ENCODE measurements at regions not wholly inside any gene's neighbourhood (a gene's known extent, or its start where the extent isn't known, plus 50 kb on each side); places are given as distances from the start of the nearest gene placed in this dataset.

- no peak for DNase-seq
Measured at GRCh38 chr10:78520737-78521430, 487.2 kb downstream of the RPS24 start.

- DNase-seq, result no peak
Measured at GRCh38 chr10:78523453-78523852, 489.8 kb downstream of the RPS24 start.

GRCh38 chr10:78524342-78524741, 490.7 kb downstream of the RPS24 start:
- DNase-seq, result no peak

GRCh38 chr10:78524941-78525340, 491.3 kb downstream of the RPS24 start:
- DNase-seq, result no peak

- no peak for DNase-seq
Measured at GRCh38 chr10:78526347-78526746, 492.7 kb downstream of the RPS24 start.

- no peak for DNase-seq
Measured at GRCh38 chr10:78527296-78527695, 493.6 kb downstream of the RPS24 start.

- DNase-seq, result no peak
Measured at GRCh38 chr10:78528749-78529204, 495.1 kb downstream of the RPS24 start.

GRCh38 chr10:78529262-78529661, 495.6 kb downstream of the RPS24 start:
- DNase-seq, result no peak

GRCh38 chr10:78531088-78531487, 497.4 kb downstream of the RPS24 start:
- no peak for DNase-seq

- no peak for DNase-seq
Measured at GRCh38 chr10:78532480-78533042, 498.9 kb downstream of the RPS24 start.

GRCh38 chr10:78533098-78533497, 499.4 kb downstream of the RPS24 start:
- DNase-seq, result no peak

- no peak for DNase-seq
Measured at GRCh38 chr10:78533776-78534175, 500.1 kb downstream of the RPS24 start.

- no peak for DNase-seq
Measured at GRCh38 chr10:78535716-78536218, 502.1 kb downstream of the RPS24 start.

- no peak for DNase-seq
Measured at GRCh38 chr10:78537018-78537417, 503.4 kb downstream of the RPS24 start.

- DNase-seq, result no peak
Measured at GRCh38 chr10:78539247-78539766, 505.6 kb downstream of the RPS24 start.

- no peak for DNase-seq
Measured at GRCh38 chr10:78540355-78541076, 506.9 kb downstream of the RPS24 start.

- no peak for DNase-seq
Measured at GRCh38 chr10:78541481-78542140, 507.9 kb downstream of the RPS24 start.

- no peak for DNase-seq
Measured at GRCh38 chr10:78542141-78542489, 508.5 kb downstream of the RPS24 start.

GRCh38 chr10:78542521-78542920, 508.9 kb downstream of the RPS24 start:
- DNase-seq, result no peak

- DNase-seq, result no peak
Measured at GRCh38 chr10:78543031-78543748, 509.5 kb downstream of the RPS24 start.

GRCh38 chr10:78543749-78544362, 510.2 kb downstream of the RPS24 start:
- peak; percentile 39 for DNase-seq
